ENCODE measurements at regions not wholly inside any gene's neighbourhood (a gene's known extent, or its start where the extent isn't known, plus 50 kb on each side); places are given as distances from the start of the nearest gene placed in this dataset.
"Not testable (repeated sequence)": the region's sequence is repeated elsewhere in the genome, so short reads cannot be mapped to it uniquely, and the experiment has no call there.

DNA sequence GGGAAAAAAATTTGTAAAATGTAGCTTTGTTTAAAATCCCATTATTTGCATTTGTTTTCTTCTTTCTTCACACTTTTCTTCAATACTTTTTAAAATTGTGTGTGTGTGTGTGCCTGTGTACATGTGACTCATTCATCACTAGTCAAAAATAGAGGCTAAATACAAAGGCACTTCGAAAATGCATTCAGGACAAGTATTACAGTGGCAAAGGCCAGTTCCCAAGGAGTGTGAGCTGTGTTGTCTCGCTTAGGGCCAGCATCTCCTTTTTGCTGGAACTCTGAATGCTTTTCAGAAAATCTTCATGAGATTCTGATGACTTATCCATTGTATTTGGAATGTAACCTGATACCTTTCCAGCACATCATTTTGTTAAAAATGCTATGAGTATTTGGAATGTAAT, 288.5 kb upstream of the CNR1 start:
- no peak for DNase-seq

DNA sequence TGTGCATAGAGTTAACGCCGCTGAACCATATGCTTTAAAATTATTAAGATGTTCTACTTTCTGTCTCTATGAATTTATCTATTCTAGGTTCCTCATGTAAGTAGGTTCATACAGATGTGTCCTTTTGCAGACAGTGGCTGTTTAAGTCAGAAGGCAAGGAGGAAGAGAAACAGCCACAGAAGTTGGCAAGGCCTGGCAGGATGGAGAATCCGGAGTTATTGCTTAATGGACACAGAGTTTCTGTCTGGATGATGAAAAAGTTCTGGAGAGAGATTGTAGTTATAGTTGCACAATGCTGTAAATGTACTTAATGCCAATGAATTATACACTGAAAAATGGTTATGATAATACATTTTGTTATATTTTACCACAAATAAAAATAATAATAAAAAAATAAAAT, 283.6 kb upstream of the CNR1 start:
- no peak for DNase-seq

DNA sequence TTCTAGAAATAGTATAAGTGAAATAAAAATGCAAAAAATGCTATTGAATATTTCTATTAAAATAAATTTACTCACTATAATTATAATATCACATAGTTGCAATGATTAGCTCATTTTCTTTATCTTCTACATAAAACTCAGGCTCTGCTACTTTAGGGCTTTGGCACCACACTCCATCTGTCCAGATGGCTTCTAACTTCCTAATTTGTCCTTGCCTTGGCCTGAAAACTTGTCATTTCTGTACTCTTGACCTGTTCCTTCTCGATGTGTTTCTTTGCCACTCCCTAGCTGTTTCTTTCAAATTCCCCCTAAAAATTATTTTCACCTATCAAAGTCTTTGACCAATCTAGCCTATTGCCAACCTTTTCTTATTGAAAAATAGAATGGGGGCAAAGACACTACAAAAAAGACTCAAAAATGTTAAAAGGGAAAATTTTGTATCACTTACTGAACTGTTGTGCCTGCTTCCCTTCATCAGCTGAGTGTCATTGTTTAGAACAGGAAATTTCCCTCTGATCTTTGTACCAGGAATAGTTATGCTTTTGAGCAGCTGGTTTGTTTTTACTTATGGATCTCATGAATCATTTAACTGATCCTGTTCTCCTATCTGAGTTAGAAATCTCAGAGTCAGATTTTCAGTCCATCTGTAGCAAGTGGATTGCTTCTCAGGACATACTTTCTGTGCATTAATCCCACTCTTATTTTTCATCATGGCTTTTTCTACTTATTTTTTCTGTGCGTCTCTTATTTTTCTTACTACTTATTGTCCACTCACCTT, 279.2 kb upstream of the CNR1 start:
- DNase-seq: no peak

DNA sequence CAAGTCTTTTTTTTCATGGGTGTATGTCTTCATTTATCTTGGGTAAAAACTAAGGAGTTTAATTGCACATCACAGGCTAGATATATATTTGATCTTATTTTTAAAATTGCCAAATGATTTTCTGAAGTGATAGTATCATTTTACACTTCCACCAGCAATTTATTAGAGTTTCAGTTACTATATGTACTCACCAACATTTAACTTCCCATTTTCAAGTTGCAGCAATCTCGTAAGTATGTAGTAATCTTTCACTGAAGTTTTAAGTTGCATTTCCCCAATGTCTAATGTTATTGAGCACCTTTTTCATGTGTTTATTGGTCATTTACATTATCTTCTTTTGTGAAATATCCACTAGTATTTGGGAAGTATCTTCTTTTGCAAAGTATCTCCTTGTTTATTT, 277.4 kb upstream of the CNR1 start:
- DNase-seq: no peak

DNA sequence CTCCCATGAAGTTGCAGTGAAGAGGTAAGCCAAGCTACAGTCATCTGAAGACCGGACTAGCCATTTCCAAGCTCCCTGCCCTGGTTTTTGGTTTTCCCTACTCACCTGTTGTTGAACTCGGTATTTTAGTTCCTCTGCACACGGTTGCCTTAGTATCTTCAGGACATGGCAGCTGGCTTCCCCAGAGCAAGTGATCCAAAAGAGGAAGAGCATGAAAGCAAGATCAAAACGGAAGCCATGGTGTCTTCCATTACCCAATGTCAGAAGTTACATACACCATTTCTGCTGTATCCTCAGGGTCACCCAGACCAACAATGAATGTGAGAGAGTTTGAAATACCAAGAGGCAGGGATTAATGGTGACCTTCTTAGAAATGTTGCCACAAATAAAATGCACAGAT, 276.6 kb upstream of the CNR1 start:
- no peak for DNase-seq

DNA sequence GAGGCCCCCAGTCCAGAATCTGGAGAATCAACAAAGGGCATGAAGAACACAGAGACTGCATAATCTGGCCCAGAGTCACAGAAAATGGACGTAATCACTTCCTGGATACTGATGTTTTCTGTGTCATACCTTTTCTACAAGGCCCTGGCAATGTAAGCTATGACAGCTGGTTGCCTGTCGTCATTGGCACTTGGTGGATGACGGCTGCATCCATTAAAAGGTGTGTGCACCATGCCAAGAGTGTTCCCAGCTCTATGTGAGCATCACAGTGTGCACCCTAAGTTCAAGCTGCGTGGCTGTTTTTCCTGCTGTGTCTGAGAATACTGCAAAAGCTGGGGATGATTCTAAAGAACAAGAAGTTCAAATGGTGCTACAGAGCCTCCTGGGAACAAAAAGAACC, 275.2 kb upstream of the CNR1 start:
- no peak for DNase-seq

DNA sequence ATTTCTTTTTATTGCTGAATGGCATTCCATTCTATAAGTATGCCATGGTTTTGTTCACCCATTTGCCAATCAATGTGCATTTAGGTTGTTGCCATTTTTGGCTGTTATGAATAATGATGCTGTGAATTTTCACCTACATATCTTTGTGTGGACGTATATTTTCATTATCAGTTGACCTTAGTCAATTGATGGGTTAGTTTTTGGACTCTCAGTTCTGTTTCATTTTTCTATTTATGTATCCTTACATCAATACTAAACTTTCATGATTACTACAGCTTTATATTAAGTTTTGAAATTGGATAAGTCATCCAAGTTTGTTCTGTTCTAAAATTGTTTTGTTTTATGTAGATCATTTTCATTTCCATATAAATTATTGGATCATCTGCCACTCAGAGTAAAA, 261.9 kb upstream of the CNR1 start:
- DNase-seq: no peak

DNA sequence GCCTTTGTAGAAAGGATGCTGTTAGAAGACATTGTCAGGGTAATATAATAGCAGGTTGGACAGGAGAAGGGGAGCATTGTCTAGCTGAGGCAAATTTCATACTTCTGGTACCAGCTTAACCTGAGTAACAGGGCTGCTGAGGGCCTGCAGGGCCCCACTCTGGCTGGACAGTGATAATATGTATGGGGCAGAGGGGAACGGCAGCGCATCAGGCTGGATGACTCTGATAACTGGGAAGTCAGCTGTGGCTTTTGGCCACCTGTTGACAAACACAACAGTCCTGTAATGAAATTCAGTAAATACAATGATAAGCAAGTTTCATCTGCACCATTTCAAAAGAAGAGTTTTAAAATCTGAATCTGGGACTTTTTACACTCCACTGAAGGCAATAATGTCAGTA, 259.9 kb upstream of the CNR1 start:
- no peak for DNase-seq

DNA sequence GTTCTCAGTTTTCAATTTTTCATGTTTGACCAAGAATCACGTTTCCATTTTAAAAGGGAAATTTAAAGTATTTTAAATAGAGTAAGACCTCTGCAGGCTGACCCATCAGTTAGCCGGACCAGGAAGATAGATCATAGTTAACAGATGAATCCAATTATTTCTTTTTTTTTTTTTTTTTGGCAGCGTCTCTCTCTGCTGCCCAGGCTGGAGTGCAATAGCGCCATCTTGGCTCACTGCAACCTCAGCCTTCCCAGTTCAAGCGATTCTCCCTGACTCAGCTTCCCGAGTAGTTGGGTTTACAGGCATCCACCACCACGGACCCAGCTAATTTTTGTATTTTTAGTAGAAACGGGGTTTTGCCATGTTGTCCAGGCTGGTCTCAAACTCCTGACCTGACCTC, 256.7 kb upstream of the CNR1 start:
- no peak for DNase-seq

DNA sequence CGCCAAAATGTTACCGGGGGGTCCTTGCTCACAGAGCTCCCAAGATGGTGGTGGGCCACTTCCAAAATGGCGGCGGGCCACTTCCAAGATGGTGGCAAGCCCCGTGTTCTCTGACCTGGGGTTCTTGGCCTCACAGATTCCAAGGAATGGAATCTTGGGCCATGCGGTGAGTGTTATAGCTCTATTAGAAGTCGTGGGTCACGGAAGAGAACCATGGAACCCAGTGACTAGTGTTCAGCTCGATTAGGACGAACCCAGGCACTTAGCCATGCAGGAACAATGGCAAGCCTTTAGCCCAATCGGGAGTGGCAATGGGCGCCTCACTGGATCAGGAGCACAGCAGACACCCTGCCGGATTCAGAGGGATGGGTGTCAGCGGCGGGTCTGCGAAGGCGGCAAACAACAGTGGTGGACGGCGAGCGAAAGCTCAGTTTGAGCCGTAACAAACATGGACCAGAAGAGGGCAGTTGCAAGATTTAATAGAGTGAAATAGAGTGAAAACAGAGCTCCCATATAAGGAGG, 254.9 kb upstream of the CNR1 start:
- DNase-seq: not testable (repeated sequence)

DNA sequence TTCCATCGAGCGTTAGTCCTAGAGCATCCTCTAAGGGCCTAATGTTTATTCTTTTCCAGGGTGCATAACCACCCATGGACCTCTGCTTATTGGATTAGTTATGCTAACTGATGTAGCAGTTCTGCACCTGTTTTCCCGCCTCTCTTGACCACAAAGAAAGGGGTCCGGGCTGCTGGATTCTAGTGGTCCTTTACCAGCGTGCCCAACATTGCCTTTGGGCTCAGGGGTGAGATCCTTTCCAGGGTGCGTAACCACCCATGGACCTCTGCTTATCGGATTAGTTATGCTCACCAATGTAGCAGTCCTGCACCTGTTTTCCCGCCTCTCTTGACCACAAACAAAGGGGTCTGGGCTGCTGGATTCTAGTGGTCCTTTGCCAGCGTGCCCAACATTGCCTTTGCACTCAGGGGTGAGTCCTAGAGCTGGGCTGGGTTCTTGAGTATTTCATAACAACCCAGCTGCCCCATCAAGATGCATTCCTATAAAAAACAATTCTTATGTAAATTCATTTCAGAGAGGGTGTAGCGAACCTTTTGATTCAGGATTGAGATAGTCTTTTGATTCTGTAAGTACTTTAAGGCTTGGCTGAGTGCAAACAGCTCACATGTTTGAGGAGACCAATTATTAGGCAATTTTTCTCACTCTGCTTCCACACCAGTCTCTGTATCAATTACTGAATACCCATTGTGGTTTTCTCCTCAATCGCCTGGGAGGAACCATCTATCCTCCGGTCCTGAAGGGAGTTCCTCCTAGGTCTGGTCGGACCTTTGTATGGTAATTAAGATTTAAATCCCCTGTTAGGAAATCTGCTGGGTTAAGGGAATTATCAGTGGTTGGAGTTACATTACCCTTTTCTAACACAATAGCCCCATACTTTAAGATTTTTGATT, 253.0 kb upstream of the CNR1 start:
- DNase-seq: not testable (repeated sequence)

DNA sequence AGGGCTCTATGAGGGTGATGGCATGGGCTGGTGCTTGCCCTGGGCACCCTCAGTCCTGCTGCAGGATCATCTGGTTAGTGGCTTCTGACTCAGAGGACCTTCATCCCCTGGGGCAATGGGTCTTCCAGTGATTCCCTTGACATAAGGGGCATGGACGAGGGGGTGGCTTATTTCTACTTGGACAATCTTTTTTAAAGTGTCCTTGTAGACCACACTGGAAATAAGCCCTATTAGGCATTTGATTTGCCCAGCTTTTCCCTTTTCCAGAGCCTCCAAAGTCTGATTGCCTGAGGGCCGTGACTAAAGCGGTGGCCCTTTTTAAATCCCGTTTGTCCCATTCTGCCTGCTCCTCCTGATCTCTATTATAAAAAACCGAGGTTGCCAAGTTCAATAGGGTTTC, 251.2 kb upstream of the CNR1 start:
- DNase-seq: not testable (repeated sequence)

DNA sequence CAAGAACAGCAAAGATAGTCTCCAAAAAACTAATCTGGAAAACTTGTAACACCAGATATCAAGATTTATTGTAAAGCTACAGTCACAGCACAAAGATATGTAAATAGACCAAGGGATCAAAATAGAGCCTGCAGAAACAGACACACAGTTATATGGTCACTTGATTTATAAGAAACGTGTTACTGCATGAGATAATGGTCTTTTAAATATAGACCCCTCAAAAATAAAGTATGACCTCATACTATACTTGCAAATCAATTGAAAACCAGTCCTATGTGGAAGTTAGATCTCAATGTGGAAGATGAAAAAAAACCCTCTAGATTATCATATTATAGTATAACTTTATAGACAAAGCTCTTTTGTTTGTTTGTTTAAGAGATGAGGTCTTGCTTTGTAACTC, 247.3 kb upstream of the CNR1 start:
- no peak for DNase-seq

DNA sequence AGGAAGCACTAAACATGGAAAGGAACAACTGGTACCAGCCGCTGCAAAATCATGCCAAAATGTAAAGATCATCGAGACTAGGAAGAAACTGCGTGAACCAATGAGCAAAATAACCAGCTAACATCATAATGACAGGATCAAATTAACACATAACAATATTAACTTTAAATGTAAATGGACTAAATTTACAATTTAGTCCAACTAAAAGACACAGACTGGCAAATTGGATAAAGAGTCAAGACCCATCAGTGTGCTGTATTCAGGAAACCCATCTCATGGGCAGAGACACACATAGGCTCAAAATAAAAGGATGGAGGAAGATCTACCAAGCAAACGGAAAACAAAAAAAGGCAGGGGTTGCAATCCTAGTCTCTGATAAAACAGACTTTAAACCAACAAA, 242.2 kb upstream of the CNR1 start:
- not testable (repeated sequence) for DNase-seq

DNA sequence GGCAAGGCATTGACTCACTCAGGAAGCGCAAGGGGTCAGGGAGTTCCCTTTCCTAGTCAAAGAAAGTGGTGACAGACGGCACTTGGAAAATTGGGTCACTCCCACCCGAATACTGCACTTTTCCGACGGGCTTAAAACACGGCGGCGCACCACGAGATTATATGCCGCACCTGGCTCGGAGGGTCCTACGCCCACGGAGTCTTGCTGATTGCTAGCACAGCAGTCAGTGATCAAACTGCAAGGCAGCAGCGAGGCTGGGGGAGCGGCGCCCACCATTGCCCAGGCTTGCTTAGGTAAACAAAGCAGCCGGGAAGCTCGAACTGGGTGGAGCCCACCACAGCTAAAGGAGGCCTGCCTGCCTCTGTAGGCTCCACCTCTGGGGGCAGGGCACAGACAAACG, 240.5 kb upstream of the CNR1 start:
- DNase-seq: not testable (repeated sequence)

DNA sequence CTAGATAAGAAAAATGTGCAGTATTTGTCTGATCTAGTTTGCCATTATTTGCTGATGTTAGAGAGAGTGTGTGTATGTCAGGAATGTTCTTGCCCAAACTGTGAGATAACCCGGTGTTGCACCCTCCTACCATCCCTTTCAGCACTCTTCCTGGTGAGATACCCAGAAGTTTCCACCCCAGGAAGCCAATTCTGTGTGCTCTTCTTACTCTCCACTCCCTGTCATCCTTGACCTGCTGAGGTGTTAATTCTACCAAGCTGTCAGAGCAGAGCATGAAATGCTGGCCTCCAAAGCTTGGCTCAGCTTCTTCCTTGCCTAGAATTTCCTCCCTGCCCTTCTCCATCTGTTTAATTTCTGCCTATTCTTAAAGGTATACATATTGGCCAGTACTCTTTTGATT, 237.3 kb upstream of the CNR1 start:
- no peak for DNase-seq

DNA sequence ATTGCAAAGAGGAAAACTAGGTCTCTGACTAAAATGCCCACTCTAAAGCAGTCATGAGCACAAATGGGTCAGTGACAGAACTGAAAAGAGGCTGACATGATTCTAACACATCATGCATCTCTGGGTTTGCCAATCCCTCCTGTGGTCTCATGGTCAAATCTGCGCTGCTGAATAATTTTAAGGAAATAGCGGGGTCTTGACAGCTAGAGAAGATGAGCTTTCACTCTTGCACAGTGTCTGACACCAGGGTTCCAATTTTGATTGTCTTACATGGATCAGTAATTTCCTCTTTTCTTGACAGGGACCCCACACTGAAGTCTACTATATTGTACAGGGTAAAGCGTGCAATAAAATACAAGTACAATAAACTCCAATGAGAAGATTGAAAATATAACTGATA, 236.8 kb upstream of the CNR1 start:
- no peak for DNase-seq

DNA sequence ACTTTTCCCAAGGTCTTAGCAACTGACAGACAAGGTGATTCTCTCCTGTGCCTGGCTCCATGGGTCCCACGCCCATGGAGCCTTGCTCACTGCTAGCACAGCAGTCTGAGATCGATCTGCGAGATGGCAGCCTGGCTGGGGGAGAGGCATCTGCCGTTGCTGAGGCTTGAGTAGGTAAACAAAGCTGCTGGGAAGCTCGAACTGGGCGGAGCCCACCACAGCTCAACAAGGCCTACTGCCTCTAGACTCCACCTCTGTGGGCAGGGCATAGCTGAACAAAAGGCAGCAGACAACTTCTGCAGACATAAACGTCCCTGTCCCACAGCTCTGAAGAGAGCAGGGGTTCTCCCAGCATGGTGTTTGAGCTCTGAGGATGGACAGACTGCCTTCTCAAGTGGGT, 224.9 kb upstream of the CNR1 start:
- DNase-seq: not testable (repeated sequence)

DNA sequence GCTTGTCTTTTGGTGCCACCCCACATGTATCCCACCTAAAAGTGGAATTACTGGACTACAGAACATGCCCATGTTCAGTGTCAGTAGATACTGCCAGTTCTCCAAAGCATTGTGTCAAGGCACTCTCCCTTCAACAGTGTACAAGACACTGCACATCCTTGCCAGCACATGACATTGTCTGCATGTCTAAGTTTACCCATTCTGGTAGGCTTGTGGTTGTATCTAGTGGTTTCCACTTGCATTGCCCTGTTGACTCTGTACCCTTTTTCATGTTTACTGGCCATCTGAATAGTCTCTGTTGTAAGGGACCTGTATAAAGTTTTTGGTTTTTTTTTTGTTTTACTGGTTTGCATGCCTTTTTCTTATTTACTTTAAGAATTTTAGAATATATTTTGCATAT, 222.4 kb upstream of the CNR1 start:
- no peak for DNase-seq

DNA sequence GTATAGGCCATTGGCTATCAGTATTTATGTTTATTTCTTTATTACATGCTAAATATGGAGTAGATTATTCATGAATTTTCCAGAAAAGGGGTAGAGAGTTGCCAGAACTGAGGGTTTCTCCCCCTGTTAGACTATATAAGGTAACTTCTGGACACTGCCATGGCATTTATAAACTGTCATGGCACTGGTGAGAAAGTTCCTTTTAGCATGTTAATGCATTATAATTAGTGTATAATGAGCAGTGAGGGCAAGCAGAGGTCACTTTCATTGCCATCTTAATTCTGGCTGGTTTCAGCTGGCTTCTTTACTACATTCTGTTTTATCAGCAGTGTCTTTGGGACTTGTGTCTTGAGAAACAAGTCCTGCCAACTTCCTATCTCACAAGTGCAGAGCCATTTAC, 220.0 kb upstream of the CNR1 start:
- DNase-seq: no peak

DNA sequence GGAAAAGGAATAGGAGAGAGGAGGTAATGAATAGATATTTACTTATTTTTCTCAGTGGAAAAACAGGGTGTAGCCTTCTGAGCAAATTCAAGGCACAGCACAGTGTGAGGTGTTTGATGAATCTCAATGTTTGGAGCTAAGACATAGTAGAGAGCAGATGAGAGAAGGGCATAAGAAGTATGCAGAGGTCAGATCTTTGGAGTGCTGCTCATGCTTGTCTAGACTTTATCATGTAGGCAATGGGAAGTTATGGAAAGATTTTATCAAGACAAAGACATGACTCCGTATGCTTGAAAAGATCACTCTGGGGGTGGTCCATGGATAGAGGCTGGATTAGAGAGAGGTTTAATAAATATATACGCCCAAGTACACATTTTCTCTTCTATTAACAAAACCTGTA, 217.0 kb upstream of the CNR1 start:
- no peak for DNase-seq

DNA sequence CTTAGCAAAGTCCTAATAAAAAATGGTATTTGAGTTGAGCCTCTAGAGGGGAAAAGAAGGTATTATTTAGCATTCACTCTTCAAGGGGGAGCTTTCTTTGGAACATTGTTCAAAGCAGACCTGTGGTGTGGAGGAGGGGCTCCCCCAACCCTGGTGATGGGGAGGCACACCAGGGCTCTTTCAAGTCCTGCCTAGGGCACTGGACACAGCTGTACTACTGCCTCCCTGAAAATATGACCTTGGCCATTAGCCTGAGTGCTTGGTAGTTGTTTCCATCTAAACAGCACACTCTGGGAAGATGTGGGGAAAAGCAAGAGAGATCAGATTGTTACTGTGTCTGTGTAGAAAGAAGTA, 215.1 kb upstream of the CNR1 start:
- DNase-seq: no peak

DNA sequence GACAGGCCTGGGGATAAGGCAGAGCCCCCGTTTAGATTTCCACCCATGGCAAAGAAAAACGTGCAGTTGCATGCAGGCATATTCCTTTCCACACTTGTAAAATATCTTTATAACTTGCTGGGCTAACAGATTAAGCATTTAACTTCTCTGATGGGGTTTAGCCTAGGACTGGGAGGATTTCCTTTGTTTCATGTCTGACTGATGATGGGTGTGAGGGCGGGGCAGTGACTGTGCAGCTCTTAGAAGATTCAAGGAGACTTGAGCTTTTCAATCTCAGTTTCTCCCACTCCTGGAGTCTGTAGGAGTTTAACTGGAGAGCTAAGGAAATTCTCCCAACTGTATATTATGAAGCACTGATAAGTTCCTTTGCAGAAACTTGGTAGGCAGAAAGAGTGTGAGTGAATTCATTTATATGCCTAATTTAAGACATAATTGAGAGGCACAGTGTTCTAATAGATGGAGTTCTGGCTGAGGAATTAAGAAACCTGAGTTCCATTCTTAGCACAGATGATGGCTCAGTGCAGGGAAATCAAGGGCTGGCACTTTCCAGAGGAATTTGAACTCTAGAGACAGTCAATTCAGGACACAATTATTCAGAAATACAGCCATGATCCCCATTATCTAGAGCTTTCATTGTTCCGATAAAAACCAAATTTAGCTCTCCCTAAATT, 214.6 kb upstream of the CNR1 start:
- no peak for DNase-seq

DNA sequence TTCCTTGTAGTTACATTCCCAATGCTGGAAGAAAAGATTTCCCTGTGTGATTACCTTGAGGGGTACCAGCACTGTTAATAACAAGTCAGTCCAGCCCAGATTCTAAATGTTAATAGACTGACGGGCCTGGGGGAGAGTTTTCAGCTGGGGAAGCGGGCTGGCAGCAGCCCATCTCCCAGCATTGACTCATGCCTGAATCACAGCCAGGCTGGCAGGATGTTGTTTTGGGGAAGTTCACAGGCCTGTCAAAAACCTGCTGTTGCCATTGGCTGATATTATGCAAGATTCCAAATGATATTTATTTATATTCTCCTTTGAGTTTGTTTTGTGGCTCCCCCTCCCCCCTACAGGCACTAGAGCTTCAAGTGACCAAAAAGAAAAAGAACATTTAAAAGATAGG, 213.9 kb upstream of the CNR1 start:
- DNase-seq: no peak

Data from NCI-H2227 treated with DMSO at 0.1 percent for 48 hours (cell line).